ENCODE measurements at regions not wholly inside any gene's neighbourhood (a gene's known extent, or its start where the extent isn't known, plus 50 kb on each side); places are given as distances from the start of the nearest gene placed in this dataset.

DNA sequence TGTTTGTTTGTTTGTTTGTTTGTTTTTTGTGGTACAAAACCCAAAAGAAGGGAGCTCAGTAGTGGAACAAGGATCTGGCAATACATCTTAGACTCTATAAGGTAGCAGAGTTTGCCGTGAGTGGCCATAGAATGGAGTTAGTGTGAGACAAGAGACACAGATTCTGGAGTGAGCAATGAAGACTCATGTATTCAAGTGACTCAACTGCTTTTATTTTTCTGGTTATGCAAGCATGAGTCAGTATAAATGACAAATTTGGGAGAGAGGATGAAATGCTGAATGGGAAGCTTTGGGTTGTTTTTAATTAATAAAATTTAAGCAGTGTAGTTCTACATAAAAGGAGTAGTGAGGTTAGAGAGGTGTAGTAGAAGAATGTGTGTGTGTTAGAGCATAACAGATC is 143.6 kb upstream of the ANO5 start (continued):
- TF ChIP-seq GABPB1 (CRISPR knock-in tag; IDR thresholded peaks at IDR 0.05) (no peak), NFXL1 (CRISPR knock-in tag; IDR thresholded peaks at IDR 0.05) (no peak), FOXJ2 (tag; IDR thresholded peaks at IDR 0.05) (no peak), RAD51 (IDR thresholded peaks at IDR 0.05; ENCODE audit: borderline replicate concordance, low read depth) (no peak)
- TF ChIP-seq, protein P1, sequence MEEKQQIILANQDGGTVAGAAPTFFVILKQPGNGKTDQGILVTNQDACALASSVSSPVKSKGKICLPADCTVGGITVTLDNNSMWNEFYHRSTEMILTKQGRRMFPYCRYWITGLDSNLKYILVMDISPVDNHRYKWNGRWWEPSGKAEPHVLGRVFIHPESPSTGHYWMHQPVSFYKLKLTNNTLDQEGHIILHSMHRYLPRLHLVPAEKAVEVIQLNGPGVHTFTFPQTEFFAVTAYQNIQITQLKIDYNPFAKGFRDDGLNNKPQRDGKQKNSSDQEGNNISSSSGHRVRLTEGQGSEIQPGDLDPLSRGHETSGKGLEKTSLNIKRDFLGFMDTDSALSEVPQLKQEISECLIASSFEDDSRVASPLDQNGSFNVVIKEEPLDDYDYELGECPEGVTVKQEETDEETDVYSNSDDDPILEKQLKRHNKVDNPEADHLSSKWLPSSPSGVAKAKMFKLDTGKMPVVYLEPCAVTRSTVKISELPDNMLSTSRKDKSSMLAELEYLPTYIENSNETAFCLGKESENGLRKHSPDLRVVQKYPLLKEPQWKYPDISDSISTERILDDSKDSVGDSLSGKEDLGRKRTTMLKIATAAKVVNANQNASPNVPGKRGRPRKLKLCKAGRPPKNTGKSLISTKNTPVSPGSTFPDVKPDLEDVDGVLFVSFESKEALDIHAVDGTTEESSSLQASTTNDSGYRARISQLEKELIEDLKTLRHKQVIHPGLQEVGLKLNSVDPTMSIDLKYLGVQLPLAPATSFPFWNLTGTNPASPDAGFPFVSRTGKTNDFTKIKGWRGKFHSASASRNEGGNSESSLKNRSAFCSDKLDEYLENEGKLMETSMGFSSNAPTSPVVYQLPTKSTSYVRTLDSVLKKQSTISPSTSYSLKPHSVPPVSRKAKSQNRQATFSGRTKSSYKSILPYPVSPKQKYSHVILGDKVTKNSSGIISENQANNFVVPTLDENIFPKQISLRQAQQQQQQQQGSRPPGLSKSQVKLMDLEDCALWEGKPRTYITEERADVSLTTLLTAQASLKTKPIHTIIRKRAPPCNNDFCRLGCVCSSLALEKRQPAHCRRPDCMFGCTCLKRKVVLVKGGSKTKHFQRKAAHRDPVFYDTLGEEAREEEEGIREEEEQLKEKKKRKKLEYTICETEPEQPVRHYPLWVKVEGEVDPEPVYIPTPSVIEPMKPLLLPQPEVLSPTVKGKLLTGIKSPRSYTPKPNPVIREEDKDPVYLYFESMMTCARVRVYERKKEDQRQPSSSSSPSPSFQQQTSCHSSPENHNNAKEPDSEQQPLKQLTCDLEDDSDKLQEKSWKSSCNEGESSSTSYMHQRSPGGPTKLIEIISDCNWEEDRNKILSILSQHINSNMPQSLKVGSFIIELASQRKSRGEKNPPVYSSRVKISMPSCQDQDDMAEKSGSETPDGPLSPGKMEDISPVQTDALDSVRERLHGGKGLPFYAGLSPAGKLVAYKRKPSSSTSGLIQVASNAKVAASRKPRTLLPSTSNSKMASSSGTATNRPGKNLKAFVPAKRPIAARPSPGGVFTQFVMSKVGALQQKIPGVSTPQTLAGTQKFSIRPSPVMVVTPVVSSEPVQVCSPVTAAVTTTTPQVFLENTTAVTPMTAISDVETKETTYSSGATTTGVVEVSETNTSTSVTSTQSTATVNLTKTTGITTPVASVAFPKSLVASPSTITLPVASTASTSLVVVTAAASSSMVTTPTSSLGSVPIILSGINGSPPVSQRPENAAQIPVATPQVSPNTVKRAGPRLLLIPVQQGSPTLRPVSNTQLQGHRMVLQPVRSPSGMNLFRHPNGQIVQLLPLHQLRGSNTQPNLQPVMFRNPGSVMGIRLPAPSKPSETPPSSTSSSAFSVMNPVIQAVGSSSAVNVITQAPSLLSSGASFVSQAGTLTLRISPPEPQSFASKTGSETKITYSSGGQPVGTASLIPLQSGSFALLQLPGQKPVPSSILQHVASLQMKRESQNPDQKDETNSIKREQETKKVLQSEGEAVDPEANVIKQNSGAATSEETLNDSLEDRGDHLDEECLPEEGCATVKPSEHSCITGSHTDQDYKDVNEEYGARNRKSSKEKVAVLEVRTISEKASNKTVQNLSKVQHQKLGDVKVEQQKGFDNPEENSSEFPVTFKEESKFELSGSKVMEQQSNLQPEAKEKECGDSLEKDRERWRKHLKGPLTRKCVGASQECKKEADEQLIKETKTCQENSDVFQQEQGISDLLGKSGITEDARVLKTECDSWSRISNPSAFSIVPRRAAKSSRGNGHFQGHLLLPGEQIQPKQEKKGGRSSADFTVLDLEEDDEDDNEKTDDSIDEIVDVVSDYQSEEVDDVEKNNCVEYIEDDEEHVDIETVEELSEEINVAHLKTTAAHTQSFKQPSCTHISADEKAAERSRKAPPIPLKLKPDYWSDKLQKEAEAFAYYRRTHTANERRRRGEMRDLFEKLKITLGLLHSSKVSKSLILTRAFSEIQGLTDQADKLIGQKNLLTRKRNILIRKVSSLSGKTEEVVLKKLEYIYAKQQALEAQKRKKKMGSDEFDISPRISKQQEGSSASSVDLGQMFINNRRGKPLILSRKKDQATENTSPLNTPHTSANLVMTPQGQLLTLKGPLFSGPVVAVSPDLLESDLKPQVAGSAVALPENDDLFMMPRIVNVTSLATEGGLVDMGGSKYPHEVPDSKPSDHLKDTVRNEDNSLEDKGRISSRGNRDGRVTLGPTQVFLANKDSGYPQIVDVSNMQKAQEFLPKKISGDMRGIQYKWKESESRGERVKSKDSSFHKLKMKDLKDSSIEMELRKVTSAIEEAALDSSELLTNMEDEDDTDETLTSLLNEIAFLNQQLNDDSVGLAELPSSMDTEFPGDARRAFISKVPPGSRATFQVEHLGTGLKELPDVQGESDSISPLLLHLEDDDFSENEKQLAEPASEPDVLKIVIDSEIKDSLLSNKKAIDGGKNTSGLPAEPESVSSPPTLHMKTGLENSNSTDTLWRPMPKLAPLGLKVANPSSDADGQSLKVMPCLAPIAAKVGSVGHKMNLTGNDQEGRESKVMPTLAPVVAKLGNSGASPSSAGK (IDR thresholded peaks at IDR 0.05) = no peak
